HepG2 (cell line): ENCODE measurements at regions not wholly inside any gene's neighbourhood (a gene's known extent, or its start where the extent isn't known, plus 50 kb on each side); places are given as distances from the start of the nearest gene placed in this dataset.

ENCODE experiments used
- ATAC-seq: fragments of 200-7000 bp; cut with Tn5 transposase; 3 replicates; pipeline ENCODE4 v1.9.1; 2020; ENCODE audit warnings: mild to moderate bottlenecking, moderate library complexity
- BruUV-seq: library from RNA; stranded (reverse); fragments of 400-500 nt; replicated peaks from 2 replicates; lab custom pipeline; 2021; lab: Mats Ljungman, UMichigan
- CTCF ChIA-PET: fragments of 300-600 bp; formaldehyde crosslinking; extraction: SDS; loops from one replicate; lab custom pipeline; 2021; ENCODE audit warnings: low total read pairs, inconsistent platforms, low intra/inter-chr PET ratio; lab: Yijun Ruan, JAX
- POLR2A ChIA-PET: fragments of 350-600 bp; sonication (Branson Sonifier 250); formaldehyde crosslinking; loops from one replicate; lab custom pipeline; 2020; ENCODE audit warnings: antibody characterized with exemption, inconsistent platforms; lab: Yijun Ruan, JAX
- DNase-seq: peaks from one replicate; pipeline ENCODE4 v3.0.0-alpha.2; 2015; ENCODE audit warnings: low spot score
- FAIRE-seq: peaks from 3 replicates; lab custom pipeline; 2011; peaks lifted over from hg19 to GRCh38; lab: Jason Lieb, UNC
- H2AFZ ChIP-seq: one replicate; pipeline ENCODE4 v1.6.1; 2011; ENCODE audit warnings: low read length, inconsistent platforms
- H3K27ac ChIP-seq: fragments of 300-600 bp; 3 replicates; pipeline ENCODE4 v1.8.0; 2011; ENCODE audit warnings: mixed run types, mild to moderate bottlenecking, mixed read lengths, low read length, inconsistent platforms; ENCODE audit not compliant: insufficient read depth; ENCODE audit errors: extremely low read length
- H3K27me3 ChIP-seq, 2 experiments: fragments of 200-600 bp in 1 of 2; 2 replicates in 1 of 2; 3 replicates in 1 of 2; pipeline versions ENCODE4 v1.6.0 to v1.8.0; 2011; ENCODE audit warnings: low read length in 2 of 2, mild to moderate bottlenecking in 2 of 2, moderate library complexity in 2 of 2, inconsistent platforms in 1 of 2; ENCODE audit not compliant: insufficient read depth in 2 of 2, control insufficient read depth in 1 of 2
- H3K36me3 ChIP-seq, 2 experiments: fragments of 200-600 bp in 1 of 2; replicated peaks in 1 of 2; 2 replicates in 1 of 2; 3 replicates in 1 of 2; pipeline versions ENCODE4 v1.5.1 to v1.8.0; 2011; ENCODE audit warnings: low read length in 2 of 2, inconsistent platforms in 1 of 2; ENCODE audit not compliant: insufficient read depth in 2 of 2, control insufficient read depth in 1 of 2
- H3K4me1 ChIP-seq: 2 replicates; pipeline ENCODE4 v1.5.1; 2012; ENCODE audit warnings: low read length, inconsistent platforms; ENCODE audit not compliant: insufficient read depth
- H3K4me2 ChIP-seq: 2 replicates; pipeline ENCODE4 v1.6.0; 2011; ENCODE audit warnings: low read depth, low read length, inconsistent platforms
- H3K4me3 ChIP-seq, 3 experiments: fragments of 200-600 bp in 1 of 3; sonication (generic), shearing (Covaris generic) in 1 of 3; replicated peaks in 1 of 3; 2 replicates each; pipeline ENCODE4 v1.5.1; 2011 to 2016; ENCODE audit warnings: low read length in 3 of 3, inconsistent platforms in 2 of 3, low read depth in 2 of 3, mild to moderate bottlenecking in 2 of 3, control low read depth in 1 of 3, mixed read lengths in 1 of 3; ENCODE audit not compliant: insufficient read depth in 1 of 3
- H3K79me2 ChIP-seq: one replicate; pipeline ENCODE4 v1.6.1; 2011; ENCODE audit warnings: low read length, inconsistent platforms; ENCODE audit not compliant: insufficient read depth
- H3K9ac ChIP-seq: 2 replicates; pipeline ENCODE4 v1.6.0; 2011; ENCODE audit warnings: mild to moderate bottlenecking, low read depth, low read length, inconsistent platforms; ENCODE audit not compliant: insufficient read depth
- H3K9me3 ChIP-seq: 2 replicates; pipeline ENCODE4 v1.5.1; 2012; ENCODE audit warnings: mild to moderate bottlenecking, low read length
- H4K20me1 ChIP-seq: 2 replicates; pipeline ENCODE4 v1.6.0; 2011; ENCODE audit warnings: inconsistent platforms, mild to moderate bottlenecking, low read length, moderate library complexity; ENCODE audit not compliant: insufficient read depth
- KLF9 ChIP-seq: IDR thresholded peaks from 2 replicates; pipeline ENCODE4 v1.6.1; 2016; ENCODE audit warnings: low read depth
- MAX ChIP-seq: IDR thresholded peaks from 2 replicates; pipeline ENCODE4 v1.6.1; 2012; ENCODE audit warnings: inconsistent platforms
- SKIL ChIP-seq: sonication (generic); formaldehyde crosslinking; IDR thresholded peaks from 2 replicates; pipeline ENCODE4 v1.8.0; 2022; ENCODE audit warnings: missing genetic modification reagents, mild to moderate bottlenecking, moderate library complexity, borderline replicate concordance
- ZBTB26 ChIP-seq: IDR thresholded peaks from 2 replicates; pipeline ENCODE4 v1.6.1; 2016; ENCODE audit warnings: missing compliant biosample characterization, missing genetic modification reagents, borderline replicate concordance
- ZNF414 ChIP-seq: sonication (generic); formaldehyde crosslinking; IDR thresholded peaks from 2 replicates; pipeline ENCODE4 v1.5.0; 2020; ENCODE audit warnings: missing genetic modification reagents
- ZNF839 ChIP-seq: sonication (generic); formaldehyde crosslinking; IDR thresholded peaks from 2 replicates; pipeline ENCODE4 v1.4.0; 2020; ENCODE audit warnings: missing genetic modification reagents, mild to moderate bottlenecking, borderline replicate concordance
- WGBS: methylation state at CpG from one replicate; pipeline ENCODE4 v1.1.6; 2017; ENCODE audit warnings: low lambda C conversion rate; 5-methylcytosine and 5-hydroxymethylcytosine counted together
- in situ Hi-C: cut with HindIII; loops from 2 replicates; pipeline ENCODE4 v1.10.0; 2017; ENCODE audit warnings: low pct_unique_long_range_greater_than_20kb; ENCODE audit not compliant: extremely low pct_ligation_motif_present
- intact Hi-C: fragments of 100-400 bp; cut with micrococcal nuclease; formaldehyde crosslinking; loops from one replicate; pipeline ENCODE4 v1.10.0; 2022; ENCODE audit not compliant: unreplicated experiment

- in situ Hi-C loops: no loop called here
- no peaks in the 10 kb centered on the region for H3K36me3 ChIP-seq
- 26% methylated on average over 2 of the region's 2 CpGs for WGBS
- ChIA-PET CTCF (no interaction called here), POLR2A (no interaction called here)
- no peak for FAIRE-seq
- no peak overlapping the region for H2AFZ ChIP-seq
- H4K20me1 ChIP-seq: no peaks in the 10 kb centered on the region
- no peak for DNase-seq
- H3K4me2 ChIP-seq: no peak overlapping the region
- BruUV-seq: no TSS peak
- H3K9ac ChIP-seq: no peak overlapping the region
- TF ChIP-seq ZNF414 (CRISPR knock-in tag) (no peak), KLF9 (CRISPR knock-in tag) (no peak), SKIL (CRISPR knock-in tag) (no peak), ZNF839 (CRISPR knock-in tag) (no peak), MAX (no peak), ZBTB26 (CRISPR knock-in tag) (no peak)
- no peak for ATAC-seq
- no peak overlapping the region for H3K4me3 ChIP-seq
- no peaks in the 10 kb centered on the region for H3K79me2 ChIP-seq
- no peak overlapping the region for H3K27ac ChIP-seq
- no peaks in the 10 kb centered on the region; a peak in 1 of 5 replicates for H3K27me3 ChIP-seq
- no peaks in the 10 kb centered on the region for H3K9me3 ChIP-seq
- peaks cover 13% of the 10 kb centered on the region for H3K4me1 ChIP-seq
- intact Hi-C loops: no loop called here
These were observed 276.5 kb upstream of the NECTIN3 start for GRCh38 chr3:110795163-110795562.
